Stomach (tissue), 4 donors: ENCODE measurements at regions not wholly inside any gene's neighbourhood (a gene's known extent, or its start where the extent isn't known, plus 50 kb on each side); places are given as distances from the start of the nearest gene placed in this dataset.

Experiments
- CTCF ChIP-seq, 7 experiments: fragments of 450-650 bp in 4 of 7; fragments of 200-600 bp in 3 of 7; sonication (generic) in 3 of 7; IDR thresholded peaks; one replicate each; pipeline ENCODE4 v1.5.1; 2016 to 2019; ENCODE audit warnings: antibody characterized with exemption in 7 of 7, control low read depth in 2 of 7, mild to moderate bottlenecking in 1 of 7
- POLR2A ChIP-seq, 4 donors: fragments of 450-650 bp; IDR thresholded peaks; one replicate each; pipeline ENCODE4 v1.6.1; 2016; ENCODE audit warnings: antibody characterized with exemption in 4 of 4, control low read depth in 2 of 4, mild to moderate bottlenecking in 1 of 4, moderate library complexity in 1 of 4

- TF ChIP-seq CTCF (IDR thresholded peaks at IDR 0.05) = no peak
- TF ChIP-seq POLR2A (IDR thresholded peaks at IDR 0.05) = no peak
Observed at GRCh38 chr1:9183441-9183840, 51.1 kb upstream of the H6PD start.
